HG03025 (cell line): ENCODE measurements at regions not wholly inside any gene's neighbourhood (a gene's known extent, or its start where the extent isn't known, plus 50 kb on each side); places are given as distances from the start of the nearest gene placed in this dataset.
"Not testable (repeated sequence)": the region's sequence is repeated elsewhere in the genome, so short reads cannot be mapped to it uniquely, and the experiment has no call there.

Experiments
- ATAC-seq: cut with Tn5 transposase; IDR thresholded peaks from one replicate; pipeline ENCODE4 v1.9.1; 2021; ENCODE audit warnings: mild to moderate bottlenecking, moderate library complexity; ENCODE audit not compliant: unreplicated experiment, low FRiP score

DNA sequence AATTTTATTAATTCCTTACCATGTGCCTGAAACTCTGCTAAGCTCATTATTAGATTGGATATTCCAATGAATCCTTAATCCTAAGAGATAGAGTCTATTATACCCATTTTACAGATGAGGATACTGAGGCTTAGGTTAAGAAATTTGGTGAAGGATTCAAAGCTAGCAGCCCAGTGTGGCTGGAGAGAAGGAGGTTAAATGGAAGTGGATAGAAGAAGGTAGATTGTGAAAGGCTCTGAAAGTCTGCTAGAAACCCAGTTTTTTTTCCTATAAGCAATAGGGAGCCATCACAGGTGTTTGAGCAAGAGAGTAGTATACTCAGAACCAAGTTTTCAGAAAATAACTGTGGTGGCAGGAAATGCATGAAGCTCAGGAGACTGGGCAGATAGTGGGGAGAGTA is 265.8 kb upstream of the NEBL start:
- ATAC-seq = no peak

DNA sequence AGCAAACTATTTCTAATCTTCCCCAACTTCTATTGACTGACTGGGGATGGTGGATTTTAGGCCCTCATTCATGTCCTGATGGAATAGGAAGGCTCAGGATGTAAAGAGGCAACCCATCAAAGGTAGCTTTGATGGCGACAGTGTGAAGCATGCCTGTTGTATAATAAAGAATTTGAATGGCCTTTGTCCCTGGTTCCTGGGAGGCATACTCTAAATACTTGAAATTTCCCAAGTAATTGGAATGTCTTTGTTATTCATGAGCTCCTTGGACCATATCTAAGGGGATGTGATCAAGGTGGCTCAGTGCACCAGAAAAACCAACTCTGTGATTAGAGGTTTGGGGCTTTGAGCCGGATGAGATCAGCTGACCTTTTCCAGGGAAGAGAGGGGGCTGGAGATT is 264.5 kb upstream of the NEBL start:
- no peak for ATAC-seq

DNA sequence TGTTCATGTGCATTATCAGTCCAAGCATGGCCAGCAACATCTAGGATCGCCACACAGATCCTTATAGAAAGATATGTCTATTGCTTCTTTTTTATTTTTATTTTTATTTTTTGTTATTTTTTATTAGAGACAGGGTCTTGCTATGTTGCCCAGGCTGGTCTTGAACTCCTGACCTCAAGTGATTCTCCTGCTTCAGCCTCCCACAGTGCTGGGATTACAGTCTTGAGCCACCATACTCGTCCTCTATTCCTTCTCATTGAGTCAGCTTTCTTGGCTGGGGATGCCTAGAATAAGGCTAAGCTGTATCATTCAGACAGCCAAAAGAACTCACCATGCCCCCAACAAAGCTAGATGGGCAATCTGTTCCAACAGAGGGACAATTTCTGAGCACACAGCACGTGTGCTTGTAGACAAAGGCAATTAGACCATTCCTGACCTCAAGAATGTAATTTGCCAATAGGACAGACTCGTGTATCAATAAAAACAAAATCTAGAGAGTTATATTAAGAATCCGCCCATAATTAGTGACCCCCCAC is 264.0 kb upstream of the NEBL start:
- ATAC-seq = no peak

DNA sequence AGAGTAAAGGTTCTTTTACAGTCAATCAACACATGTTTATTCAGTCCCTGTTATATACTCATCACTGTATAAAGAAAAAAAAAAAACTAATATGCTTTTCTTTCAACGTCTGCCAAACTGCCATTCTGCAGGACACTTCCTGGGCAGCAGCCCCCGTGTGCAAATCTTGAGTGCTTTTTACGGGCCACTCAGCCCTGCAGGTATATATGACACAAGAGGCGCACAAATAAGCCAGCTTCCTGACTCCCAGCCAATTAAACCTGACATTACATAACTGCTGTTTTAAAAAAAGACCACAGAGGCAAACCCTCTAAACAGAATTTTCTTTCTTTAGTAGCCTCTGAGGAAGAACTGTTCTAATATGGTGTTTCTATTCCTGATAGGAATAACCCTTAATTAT is 263.0 kb upstream of the NEBL start:
- ATAC-seq = no peak

DNA sequence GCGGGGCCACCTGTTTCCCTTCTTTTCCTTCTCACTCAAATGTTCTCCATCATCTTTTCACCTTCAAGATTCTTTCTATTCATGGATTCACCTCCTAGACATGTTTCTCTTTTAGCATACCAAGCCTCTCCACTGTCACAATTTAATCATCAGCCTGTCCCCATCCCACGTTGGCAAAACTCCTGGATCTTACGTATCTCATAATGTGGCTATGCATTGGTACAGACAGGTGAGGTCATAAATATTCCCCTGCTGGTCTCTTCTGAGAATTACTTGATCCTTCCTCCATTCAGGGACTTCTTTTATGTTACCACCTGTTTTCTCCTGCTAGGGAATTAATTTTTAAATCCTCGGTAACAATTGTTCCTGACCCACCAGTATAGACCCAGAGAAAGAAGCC is 262.6 kb upstream of the NEBL start:
- no peak for ATAC-seq

DNA sequence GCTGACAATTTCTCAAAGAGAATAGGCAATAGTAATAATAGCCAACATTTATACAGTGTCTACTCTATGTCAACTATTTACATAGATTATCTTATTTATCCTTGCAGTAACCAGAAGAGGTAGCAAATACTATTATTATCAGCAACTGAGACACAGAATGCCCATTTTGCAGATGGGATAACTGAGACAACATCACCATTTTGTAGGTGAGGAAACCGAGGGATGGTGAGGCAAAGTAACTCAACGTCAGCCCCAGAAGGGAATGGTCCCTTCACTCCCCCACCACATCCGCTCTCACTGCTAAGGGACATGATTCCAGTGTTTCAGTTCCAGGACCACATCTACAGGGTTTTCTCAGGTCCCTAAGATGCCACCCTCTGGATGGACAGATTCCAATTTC is 261.2 kb upstream of the NEBL start:
- ATAC-seq = no peak

DNA sequence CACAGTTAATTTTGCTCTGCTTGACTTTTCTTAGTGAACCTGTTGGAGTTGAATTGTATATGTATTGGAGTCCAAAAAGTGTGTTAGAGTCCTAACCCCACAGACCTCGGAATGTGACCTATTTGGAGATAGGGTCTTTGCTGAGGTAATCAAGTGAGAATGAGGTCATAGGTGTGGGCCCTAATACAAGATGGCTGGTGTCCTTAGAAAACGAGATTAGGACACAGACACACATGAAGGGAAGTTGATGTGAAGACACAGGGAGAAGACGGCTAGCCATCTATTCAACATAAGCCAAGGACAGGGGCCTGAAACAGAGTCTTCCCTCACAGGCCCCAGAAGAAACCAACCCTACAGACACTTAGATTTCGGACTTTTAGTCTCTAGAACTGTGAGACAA is 260.6 kb upstream of the NEBL start:
- ATAC-seq = no peak

DNA sequence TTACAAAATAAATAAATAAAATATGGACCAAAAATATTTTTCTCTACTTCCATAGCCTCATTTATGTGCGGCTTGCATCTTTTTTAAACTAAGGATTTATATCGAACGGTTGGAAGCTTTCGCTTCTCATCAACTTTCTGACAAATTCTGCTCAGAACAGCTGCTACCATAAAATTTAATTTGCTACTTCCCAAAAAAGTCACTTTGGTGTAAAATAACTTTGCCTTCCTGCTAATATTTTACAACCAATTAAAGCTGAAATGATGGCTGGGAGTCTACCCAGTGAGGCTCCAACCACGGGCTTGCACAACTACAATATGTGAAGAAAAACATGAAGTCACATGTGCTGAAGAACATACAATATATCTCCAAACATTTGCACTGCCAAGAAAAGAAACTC is 253.1 kb upstream of the NEBL start:
- ATAC-seq = no peak

DNA sequence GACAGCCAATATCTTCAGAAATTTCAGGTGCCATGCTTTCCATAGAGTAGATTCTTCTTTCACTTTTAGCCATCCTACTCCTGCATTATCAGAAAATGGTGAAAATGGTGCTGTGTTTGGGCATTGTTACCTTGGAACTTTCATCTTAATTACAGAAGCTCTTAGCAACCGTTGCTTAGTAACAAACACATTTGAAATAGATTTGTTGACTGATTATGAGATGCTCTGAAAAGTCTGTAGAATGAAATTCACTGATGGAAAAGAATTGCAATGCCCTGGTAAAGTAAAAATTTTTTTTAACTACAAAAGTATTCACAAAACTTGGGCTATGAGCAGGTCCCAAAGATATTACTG is 249.3 kb upstream of the NEBL start:
- no peak for ATAC-seq

DNA sequence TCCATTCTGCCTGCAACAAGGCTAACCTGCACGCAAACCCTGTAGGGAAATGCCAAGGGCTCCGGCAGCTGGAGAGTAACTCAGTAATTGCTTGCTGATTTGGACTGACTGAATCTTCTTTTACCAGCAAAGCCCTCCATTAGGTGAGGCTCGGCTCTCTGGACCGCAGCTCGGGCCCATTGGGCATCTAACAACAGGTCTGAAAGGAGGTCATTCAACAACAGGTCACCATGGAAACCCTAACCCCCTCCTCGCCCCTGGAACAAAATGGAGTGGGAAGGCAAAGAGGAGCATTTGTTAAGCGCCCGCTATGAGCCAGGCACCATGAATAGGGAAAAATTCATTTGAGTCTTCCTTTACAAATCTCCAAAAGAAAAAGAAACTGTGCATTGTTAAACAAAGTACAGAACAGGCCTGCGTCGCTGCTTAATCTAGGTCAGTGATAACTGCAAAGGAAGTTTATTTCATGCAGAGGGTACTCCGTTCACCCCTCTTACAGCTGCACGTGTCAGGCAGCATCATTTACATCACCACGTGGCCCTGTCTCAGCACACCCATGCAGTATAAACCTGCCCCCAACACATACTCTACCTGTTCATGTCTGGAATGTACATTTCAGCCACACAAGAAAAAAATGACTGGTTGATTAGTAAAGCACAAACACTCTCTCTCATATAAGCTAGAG is 248.8 kb upstream of the NEBL start:
- ATAC-seq = no peak

DNA sequence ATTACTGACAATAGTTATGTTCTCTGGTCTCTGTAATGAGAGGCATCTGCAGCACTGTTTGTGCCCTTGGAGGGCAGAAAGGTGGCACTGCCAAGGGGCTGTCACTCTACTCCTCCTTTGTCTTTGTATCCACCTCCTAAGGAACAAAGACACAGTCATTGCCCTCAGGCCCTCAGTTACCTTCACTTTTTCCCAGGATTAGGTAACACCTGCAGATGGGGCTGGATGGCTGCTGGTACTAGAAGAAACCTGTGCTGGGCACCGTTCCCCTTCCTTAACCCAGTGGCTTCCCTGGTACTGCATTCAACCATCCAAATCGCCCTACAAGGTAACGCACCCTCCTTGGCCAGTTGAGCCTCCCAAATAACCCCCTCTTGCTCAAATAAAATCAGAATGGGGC is 246.9 kb upstream of the NEBL start:
- no peak for ATAC-seq

DNA sequence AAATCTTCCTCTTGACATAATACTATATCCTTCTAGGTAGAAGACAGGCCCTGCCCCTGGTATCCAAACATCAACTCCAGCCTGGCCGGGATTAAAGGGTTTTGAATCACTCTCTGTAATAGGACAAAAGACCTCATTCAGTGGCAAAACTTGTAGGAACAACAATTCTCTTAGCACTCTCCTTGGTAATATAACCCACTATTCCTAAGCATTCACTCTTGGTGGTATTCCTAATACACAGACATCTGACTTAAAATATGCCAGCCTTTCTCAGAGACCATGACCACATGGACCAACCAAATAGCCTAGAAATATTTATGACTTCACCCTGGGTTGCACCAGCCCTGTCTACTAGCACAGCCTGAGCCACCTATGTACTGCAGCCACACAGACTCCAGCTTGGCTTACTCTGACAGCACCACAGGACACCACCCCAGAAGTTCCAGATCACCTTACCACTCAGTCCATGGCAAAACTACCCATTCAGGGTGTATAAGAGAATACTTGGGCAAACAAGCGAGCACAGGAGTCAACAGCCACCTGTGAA is 244.9 kb upstream of the NEBL start:
- ATAC-seq = no peak

DNA sequence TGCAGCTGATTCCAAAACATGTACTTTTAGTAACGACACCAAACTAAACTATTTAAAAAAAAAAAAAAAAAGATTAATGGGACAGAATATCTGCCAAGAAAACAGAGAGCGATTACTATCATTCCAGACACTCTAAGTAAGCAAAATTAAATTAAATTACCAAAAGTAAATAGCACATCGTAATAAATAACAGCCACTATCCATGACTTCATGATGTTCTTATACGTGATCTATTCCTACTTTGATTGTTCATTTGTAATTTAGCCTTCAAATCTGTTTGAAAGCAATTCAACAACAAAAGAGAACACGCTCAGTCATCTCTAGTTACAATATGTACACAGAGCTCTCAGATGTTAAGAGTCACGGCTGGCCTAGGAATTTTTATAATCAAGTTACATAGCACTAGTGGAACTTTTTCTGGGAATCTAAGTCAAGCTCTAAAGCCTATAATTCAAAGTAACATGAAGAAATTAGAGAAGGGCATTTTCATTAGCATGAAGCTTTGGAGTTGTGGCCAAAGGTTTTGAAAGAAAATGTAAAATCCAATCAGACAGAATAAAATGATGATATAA is 241.7 kb upstream of the NEBL start:
- no peak for ATAC-seq

DNA sequence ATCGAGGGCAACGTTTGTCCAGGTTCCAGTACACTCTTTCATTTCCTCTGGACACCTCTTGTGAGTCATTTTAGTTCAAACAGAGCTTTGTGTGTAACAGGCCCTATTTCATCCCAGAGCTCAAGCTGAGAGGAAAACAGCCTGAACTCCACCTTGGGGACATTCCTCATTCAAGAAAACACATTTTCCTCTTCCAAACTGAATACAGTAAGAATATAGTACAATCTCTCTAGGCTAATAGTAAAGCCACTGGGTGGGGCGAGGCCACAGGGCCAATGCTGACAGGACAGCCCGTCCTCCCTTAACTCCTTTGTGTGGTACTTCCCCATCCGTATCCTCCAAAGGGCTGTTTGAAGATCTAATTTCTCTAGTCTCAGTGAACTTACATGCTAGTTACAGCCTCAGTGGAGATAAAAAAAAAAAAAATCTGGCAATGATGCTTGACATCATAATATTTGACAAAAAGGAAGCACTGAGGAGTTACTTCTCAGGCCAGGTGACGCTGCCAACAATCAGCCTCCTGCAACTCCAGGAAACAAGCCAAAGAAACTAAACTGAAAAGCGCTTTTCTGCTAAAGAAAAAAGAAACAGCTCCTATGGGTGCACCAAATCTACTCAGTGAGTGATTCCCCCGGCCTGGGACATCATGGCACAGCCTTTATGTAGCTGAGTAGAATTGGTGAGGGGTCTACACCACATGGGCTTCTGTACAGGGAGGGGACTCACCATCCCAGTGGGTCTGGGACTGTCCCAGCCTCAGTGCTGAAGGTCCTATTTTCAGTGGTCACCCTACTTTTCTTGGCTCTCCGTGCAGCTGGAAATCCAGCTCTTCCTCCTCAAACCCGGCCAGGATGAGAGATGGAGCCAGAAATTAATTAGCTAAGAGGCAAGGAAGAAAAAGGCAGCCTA is 238.2 kb upstream of the NEBL start:
- no peak for ATAC-seq

DNA sequence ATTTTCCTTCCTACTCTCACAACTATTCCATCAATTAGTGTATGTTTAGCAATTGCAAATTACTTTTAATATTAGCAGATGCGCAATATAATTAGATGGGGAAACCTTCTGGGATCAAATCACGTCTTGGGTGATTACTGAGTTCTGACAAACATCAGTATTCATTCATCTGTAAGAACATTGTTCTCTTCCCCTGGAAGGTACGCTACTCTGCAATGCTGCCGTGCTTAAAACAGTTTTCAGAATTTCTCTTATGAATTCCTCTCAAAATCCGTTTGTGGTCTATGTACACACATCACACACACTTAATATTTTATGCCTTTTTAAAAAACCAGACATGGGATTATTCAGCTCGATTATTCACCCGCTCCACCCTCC is 237.5 kb upstream of the NEBL start:
- no peak for ATAC-seq

DNA sequence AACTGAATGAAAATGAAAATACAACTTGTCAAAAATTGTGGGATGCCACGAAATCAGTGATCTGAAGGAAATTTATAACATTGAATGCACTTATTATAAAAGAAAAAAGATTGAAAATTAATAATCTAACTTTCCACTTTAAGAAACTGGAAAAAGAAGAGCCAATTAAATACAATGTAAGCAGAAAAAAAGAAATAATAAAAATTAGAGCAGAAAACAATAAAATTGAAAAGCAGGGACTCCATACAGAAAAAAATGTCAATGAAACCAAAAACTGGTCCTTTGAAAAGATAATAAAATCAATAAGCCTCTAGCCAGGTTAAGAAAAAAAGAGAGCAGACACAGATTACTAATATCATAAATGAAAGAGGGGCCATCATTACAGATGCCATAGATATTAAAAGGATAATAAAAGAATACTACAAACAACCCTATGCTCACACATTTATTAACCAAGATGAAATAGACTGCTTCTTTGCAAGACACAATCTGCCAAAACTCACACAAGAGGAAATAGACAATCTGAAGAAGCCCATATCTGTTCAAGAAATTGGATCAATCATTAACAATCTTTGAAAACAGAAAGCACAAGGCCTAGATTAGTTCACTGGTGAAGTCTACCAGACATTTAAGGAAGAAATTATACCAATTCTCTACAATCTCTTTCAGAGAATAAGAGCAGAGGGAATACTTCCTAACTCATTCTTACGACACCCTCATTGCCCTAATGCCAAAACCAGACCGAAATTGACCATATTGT is 233.8 kb upstream of the NEBL start:
- no peak for ATAC-seq

DNA sequence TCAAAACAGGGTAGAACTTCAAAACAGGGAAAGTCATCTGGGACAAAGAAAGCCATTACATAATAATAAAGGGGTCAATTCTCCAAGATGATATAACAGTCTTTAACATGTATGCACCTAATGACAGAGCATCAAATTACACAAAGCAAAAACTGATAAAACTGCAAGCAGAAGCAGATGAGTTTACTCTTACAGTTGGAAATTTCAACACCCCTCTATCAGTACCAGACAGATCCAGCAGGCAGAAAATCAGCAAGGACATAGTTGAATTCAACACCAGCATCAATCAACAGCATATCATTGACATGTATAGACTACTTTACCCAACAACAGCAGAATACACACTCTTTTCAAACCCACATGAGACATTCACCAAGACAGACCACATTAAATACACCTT is 233.0 kb upstream of the NEBL start:
- no peak for ATAC-seq

DNA sequence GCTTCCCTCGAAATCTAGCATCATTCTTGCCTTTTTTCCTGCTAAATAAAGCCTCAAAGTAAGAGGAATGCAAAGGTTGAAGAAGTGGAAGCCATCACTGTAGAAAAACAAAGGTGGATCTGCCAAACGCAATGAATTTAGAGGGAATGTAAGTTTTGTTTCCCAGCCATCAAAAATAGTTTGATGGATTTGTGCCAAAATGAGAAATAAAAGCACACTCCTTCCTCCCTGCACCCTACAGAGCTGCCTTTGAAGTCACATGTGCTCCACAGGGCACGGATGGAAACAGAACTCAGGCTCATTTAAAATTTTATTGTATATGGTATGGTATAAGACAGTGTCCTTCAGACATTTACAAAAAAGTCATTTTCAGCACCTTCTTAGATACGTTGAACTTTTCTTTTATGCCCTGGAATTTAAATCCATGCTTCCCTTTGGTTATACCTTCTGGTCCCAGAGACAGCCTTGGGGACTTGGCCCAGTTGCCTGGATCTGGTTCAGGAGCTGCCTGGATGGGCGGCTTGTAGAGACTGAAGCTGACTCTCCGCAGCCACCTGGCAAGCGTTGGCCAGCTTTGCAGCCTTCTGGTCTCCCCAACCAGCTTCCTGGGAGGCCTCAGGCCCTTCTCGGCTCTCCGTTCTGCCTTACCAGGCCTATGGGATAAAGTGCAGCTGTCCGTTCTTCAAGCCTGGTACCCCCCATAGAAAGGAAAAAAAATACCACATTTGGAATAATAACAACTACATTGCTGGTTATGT is 228.5 kb upstream of the NEBL start:
- no peak for ATAC-seq

DNA sequence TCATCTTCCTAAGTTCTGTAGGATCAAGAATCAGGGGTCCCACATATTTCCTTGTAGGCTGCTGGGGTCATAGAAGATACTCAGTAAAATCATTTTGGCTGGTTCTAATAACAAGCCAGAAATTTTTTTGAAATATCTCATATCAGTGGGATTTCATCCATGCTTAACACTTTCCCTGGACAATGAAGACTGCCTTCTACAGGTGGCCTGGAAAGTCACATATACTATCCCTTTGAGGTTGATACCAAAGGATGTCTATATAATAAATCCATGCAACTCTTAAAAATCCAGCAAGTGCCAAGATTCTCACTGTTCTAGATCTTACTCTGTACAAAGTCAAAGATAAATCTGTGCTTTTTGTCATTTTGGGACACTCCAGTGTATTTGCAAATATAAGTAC is 225.8 kb upstream of the NEBL start:
- ATAC-seq = no peak

DNA sequence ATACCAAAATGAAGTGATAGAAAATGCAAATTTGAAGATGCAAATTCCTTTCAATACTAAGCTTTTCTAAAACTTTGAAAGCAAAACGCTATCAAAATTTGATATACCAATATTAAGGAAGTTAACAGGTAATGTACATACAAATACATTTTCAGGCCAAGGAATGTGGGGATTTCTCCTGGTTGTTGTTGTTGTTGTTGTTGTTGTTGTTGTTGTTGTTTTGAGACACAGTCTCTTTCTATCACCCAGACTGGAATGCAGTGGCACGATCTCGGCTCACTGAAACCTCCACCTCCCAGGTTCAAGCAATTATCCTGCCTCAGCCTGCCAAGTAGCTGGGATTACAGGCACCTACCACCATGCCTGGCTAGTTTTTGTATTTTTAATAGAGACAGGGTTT is 224.7 kb upstream of the NEBL start:
- ATAC-seq = not testable (repeated sequence)
